Upper lobe of right lung (tissue), 1 donor: ENCODE measurements at regions not wholly inside any gene's neighbourhood (a gene's known extent, or its start where the extent isn't known, plus 50 kb on each side); places are given as distances from the start of the nearest gene placed in this dataset.
"Not testable (repeated sequence)": the region's sequence is repeated elsewhere in the genome, so short reads cannot be mapped to it uniquely, and the experiment has no call there.

Experiments
- ATAC-seq: fragments of 200-7000 bp; cut with Tn5 transposase; one replicate; pipeline ENCODE4 v1.9.1; 2020; ENCODE audit warnings: mild to moderate bottlenecking, moderate library complexity
- DNase-seq: peaks from one replicate; pipeline ENCODE4 v3.0.0-alpha.2; 2020
- H3K27ac ChIP-seq: fragments of 200-600 bp; one replicate; pipeline ENCODE4 v1.8.0; 2022
- H3K27me3 ChIP-seq: fragments of 200-600 bp; one replicate; pipeline ENCODE4 v1.8.0; 2022; ENCODE audit warnings: mild to moderate bottlenecking
- H3K36me3 ChIP-seq: fragments of 200-600 bp; one replicate; pipeline ENCODE4 v1.8.0; 2022
- H3K4me1 ChIP-seq: fragments of 200-600 bp; one replicate; pipeline ENCODE4 v1.8.0; 2022
- H3K4me3 ChIP-seq: fragments of 200-600 bp; one replicate; pipeline ENCODE4 v1.8.0; 2022; ENCODE audit warnings: mild to moderate bottlenecking
- H3K9me3 ChIP-seq: fragments of 200-600 bp; one replicate; pipeline ENCODE4 v1.8.0; 2022
- CTCF ChIP-seq: fragments of 200-600 bp; IDR thresholded peaks from one replicate; pipeline ENCODE4 v1.8.0; 2022; ENCODE audit warnings: antibody characterized with exemption
- intact Hi-C: fragments of 100-400 bp; cut with DNase I; formaldehyde crosslinking; loops from one replicate; pipeline ENCODE4 v1.11.0; 2022
- donor health status: DM: no; HTN: yes; CAD: no; lungs with severe emphysema.

GRCh38 chr7:65791788-65792187 lies 81.1 kb upstream of the VKORC1L1 start:
- H3K36me3 ChIP-seq, H3K27ac ChIP-seq, DNase-seq, H3K4me1 ChIP-seq, H3K27me3 ChIP-seq, H3K4me3 ChIP-seq, intact Hi-C loops, ATAC-seq, H3K9me3 ChIP-seq: not testable (repeated sequence)

- H3K4me1 ChIP-seq, H3K4me3 ChIP-seq, intact Hi-C loops, H3K36me3 ChIP-seq, H3K9me3 ChIP-seq, H3K27me3 ChIP-seq, DNase-seq, H3K27ac ChIP-seq, ATAC-seq: not testable (repeated sequence)
These were observed 80.1 kb upstream of the VKORC1L1 start for GRCh38 chr7:65792726-65793125.

- H3K9me3 ChIP-seq, H3K27me3 ChIP-seq, DNase-seq, intact Hi-C loops, H3K4me3 ChIP-seq, H3K27ac ChIP-seq, H3K36me3 ChIP-seq, H3K4me1 ChIP-seq: not testable (repeated sequence)
- ATAC-seq, result peak; percentile 27
These were observed 78.0 kb upstream of the VKORC1L1 start for GRCh38 chr7:65794671-65795391.

GRCh38 chr7:65795392-65795716 lies 77.5 kb upstream of the VKORC1L1 start:
- H3K36me3 ChIP-seq, ATAC-seq, H3K9me3 ChIP-seq, H3K4me1 ChIP-seq, H3K27me3 ChIP-seq, H3K27ac ChIP-seq, DNase-seq, intact Hi-C loops, H3K4me3 ChIP-seq: not testable (repeated sequence)

DNA sequence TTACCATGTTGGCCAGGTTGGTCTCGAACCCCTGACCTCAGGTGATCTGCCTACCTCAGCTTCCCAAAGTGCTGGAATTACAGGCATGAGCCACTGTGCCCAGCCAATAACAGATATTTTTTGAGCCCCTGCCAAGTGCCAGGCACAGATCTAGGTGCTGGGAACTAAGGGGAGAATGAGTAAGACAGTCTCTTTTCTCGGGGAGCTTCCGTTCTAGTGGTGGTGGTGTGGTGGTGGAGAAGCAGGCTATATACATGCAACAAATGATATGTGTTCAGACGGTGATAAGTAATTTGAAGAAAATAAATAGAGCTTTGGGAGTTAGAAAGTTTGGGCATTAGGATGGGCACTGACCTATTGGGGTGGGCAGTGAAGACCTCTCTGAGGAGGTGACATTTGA lies 76.7 kb upstream of the VKORC1L1 start:
- no peak for ATAC-seq
- intact Hi-C loops, result no loop called here
- no peaks in the 10 kb centered on the region for H3K27me3 ChIP-seq

GRCh38 chr7:65797086-65797485 lies 75.8 kb upstream of the VKORC1L1 start:
- H3K4me3 ChIP-seq, H3K27me3 ChIP-seq, H3K36me3 ChIP-seq, H3K9me3 ChIP-seq, H3K27ac ChIP-seq, DNase-seq, H3K4me1 ChIP-seq, intact Hi-C loops, ATAC-seq: not testable (repeated sequence)

More for the DNA sequence above, 76.7 kb upstream of the VKORC1L1 start:
- no peaks in the 10 kb centered on the region for H3K9me3 ChIP-seq
- no peaks in the 10 kb centered on the region for H3K4me1 ChIP-seq
- no peak for TF ChIP-seq CTCF
- H3K27ac ChIP-seq, result no peak overlapping the region
- no peaks in the 10 kb centered on the region for H3K36me3 ChIP-seq
- no peak overlapping the region for H3K4me3 ChIP-seq
- no peak for DNase-seq

GRCh38 chr7:65797566-65797965 lies 75.3 kb upstream of the VKORC1L1 start:
- H3K4me1 ChIP-seq, H3K27me3 ChIP-seq, ATAC-seq, H3K27ac ChIP-seq, H3K9me3 ChIP-seq, intact Hi-C loops, H3K36me3 ChIP-seq, DNase-seq, H3K4me3 ChIP-seq: not testable (repeated sequence)

DNA sequence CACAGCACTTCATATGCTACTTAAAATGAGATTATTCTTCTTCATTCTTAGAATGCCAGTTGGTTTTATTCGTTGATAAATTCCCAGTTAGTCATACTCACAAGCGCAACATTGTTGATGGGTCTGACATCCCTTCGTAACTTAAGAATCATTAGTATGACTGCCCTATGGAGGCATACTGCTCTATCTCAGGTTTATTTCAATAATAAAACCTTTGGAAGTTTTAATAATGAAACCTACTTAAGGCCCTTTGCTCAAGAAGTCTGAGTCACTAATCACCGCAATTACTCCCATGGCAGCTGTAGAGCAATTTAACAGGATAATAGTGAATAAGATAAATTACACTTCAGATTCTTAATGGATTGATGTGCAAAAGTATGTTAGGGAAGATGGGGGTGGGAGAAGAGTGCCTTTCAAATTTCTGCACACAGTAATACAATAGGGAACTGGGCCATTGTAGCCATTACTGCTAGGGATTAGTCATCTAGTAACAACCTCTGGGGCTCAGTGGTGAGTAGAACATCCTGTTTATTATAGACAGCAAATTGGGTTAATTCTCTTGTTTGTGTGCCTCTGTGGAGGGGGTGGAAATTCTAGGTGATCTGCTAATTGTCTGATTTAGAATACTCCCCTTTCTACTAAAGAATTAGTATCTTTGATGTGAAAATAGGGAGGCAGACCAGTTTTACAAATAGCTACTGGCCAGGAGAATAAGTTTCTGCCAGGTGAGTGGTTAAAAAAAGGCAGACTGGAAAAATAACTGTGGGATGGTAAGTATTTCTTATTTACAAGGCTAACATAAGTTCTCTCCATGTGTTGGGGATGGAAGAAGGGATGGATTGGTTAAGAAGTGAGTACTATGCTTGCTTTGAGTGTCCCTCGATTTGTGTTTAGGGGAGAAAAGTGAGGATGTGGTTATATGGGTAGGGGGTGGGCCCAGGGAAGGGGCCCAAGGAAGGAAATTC lies 74.5 kb upstream of the VKORC1L1 start:
- ATAC-seq (no peak), DNase-seq (no peak)
- H3K27ac ChIP-seq, result no peak overlapping the region
- H3K27me3 ChIP-seq, result no peaks in the 10 kb centered on the region
- no peaks in the 10 kb centered on the region for H3K36me3 ChIP-seq
- intact Hi-C loops, result no loop called here
- no peak for TF ChIP-seq CTCF
- H3K4me3 ChIP-seq, result no peak overlapping the region
- H3K4me1 ChIP-seq, result no peaks in the 10 kb centered on the region
- H3K9me3 ChIP-seq, result no peaks in the 10 kb centered on the region

DNA sequence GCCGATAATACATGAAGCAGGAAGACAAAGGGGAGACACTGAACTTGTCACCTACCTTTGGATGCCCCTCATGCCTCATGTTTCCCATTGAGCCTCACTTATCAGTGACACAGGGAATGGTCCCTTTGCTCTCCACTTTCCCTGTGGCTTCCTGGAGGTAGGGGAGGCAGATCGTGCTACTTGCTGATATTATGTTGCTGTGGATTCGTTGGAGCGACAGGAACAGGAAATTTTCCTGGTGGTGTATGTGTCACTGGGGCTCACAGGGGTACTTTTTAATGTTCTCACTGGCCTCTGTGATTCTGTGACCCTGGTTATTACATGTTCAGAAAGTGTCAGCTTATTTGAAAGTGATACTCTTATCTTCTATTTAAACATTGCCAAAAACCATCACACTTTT lies 72.7 kb upstream of the VKORC1L1 start:
- ATAC-seq, H3K4me1 ChIP-seq, DNase-seq, H3K27ac ChIP-seq, H3K27me3 ChIP-seq, H3K36me3 ChIP-seq, H3K9me3 ChIP-seq, intact Hi-C loops, H3K4me3 ChIP-seq: not testable (repeated sequence)
